A172 (cell line): ENCODE measurements at regions not wholly inside any gene's neighbourhood (a gene's known extent, or its start where the extent isn't known, plus 50 kb on each side); places are given as distances from the start of the nearest gene placed in this dataset.

Source experiments
- DNase-seq: peaks from one replicate; pipeline ENCODE4 v3.0.0-alpha.2; 2015; ENCODE audit warnings: low spot score

DNA sequence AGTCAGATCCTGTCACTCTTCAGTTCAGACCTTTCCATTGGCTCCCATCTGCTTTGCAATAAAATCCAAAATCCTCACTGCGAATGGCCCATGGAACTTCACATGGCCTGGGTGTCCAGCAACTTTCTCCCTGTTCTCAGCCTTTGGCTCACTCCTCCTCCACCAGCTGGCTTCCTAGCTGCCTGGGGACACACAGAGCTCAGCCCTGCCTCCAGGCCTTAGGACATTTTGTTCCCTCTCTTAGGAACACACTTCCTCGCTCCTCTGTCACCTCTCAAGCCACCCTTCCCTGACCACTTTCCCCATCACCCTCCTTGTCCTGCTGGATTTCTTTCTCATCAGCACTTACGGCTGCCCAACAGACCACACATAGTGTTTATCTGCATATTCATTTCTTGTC, 419.6 kb downstream of the MED13L start:
- DNase-seq, result no peak

DNA sequence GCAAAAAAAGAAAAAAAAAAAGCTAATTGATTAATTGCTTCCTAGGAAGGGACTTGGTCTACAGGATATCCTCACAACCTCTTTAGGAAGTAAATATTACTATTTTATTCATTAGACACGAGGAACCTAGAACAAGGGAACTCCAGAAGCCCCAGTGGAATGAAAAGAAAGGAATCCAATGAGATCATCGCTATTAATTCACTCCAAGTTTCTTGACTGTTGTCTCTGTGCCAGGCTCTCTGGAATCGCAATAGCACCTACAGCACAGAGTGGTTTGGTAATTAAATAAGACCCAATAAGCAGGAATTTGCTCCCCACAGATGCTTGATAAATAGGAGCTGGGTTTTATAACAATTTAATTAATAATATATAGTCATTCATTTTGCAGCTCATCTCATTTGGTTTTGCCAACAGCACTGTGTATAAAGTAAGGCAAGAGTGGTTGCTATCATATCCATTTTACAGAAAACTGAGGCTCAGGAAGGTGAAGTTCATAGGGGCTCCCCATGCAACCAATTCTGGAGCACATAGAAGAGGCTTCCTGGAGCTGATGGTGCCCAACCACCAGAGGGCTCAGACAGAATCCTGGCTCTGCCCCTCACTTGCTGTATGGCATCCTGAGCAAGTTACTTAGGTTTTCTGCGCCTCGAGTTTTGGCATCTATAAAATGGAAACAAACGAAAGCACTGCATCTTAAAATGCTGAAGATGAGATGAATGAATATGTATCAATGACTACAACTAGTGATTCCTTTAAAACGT, 420.2 kb downstream of the MED13L start:
- no peak for DNase-seq

DNA sequence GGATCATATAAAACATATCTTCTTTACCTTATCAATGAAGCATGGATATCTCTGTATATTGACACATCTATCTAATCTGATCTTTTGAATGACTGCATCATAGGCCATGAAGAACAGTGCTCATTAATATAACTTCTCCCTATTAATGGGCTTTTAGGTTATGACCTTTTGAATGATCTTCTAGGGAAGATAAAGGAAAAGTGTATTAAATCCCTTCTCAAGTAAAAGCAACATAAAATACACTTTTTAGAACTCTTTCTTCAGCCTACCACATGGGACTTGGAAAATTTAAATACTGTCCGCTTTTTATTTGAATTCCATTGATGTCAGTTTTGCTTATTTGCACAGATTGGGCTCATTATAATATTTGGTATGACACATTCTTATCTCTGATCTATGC, 425.4 kb downstream of the MED13L start:
- DNase-seq, result no peak

DNA sequence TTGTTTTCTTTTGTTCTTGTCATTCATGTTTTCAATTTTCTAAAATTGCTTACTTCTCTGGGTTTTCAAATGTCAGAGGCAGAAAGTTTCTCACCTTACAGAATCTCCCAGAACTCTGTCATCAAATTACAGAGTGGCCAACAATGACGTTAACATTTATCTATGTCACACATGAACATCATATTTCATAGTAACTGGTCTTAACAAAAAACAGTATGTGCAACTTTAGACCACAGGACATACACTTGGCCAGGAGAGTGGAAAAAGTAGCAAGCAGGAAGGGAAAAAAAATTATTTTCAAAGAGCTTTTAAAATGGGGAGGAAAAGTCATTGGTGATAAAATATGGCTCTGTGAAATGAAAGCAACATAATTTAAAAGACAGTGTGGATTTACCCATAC, 426.5 kb downstream of the MED13L start:
- no peak for DNase-seq

DNA sequence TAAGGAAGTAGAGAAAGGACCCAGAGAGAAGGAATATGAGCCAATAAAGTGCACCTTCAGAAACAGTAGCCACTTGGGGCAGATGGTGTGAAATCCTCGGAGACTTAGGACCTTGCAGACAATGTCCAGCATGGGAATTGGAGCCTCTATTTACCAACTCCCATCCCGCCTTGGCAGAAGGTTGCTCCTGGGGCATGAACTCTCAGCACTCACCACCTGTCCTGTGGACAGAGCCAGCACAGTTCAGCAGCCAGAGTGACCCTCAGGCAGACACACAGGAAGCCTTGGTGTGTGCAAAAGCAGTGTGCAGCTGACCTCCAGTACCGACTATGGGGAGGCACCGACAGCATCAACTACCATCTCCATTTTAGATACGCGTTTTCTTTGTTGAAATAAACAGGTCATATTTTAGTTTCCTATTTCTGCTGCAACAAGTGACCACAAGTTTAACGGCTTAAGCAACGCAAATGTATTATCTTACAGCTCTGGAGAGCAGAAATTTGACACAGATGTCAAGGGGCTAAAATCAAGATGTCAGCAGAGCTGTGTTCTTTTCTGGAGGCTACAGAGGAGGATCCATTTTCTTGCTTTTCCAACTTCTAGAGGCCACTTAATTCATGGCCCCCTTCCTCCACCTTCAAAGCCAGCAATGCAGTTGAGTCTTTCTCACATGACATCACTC, 428.1 kb downstream of the MED13L start:
- DNase-seq, result no peak

DNA sequence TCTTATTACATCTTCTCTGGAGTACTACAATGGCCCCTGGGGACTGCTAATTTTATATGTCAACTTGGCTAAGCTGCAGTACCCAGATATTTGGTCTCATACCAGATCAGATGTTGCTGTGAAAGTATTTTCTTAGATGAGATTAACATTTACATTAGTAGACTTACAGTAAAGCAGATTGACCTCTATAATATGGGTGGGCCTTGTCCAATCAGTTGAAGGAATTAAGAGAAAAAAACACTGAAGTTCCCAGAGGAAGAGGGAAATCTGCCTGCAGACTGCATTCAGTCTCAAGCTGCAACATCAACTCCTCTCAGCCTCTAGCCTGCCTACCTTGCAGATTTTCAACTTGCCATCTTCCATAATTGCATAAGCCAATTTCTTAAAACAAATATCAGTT, 430.1 kb downstream of the MED13L start:
- DNase-seq, result no peak

DNA sequence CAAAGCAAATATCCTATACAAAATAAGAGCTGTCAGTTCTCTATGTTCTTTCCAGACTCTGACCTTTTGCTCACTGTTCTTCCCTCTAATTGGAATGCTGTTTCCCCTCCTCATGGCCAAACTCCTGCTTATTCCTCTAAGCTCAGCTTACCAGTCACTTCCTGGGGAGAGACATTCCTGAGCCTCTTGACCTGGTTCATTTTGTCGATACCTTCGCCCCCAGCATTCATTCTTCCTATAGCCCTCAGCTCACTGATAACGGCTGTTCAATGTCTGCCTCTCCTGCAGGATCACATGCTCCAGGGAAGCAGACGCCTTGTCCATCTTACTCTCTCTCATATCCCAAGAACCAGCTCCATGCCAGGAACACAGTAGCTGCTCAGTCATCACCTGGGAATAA, 431.0 kb downstream of the MED13L start:
- no peak for DNase-seq

DNA sequence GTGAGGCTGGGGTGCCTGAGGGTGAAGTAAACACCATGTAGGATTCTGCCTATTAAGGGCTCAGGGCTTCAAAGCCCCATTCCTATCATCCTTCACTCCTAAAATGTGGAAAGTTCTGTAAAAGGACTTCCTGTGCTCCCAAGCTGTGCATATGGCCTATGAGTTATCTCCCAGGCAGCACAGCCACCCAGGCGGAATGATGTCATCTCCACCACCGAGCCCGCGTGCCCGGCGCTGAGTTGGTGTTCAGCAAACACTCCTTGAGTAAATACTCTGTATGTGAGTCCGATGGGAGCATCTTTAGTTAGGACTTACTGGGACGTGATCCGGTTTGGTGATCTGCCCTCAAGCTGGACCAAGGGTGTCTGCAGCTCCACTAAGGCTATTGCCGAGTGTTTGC, 437.3 kb downstream of the MED13L start:
- no peak for DNase-seq

DNA sequence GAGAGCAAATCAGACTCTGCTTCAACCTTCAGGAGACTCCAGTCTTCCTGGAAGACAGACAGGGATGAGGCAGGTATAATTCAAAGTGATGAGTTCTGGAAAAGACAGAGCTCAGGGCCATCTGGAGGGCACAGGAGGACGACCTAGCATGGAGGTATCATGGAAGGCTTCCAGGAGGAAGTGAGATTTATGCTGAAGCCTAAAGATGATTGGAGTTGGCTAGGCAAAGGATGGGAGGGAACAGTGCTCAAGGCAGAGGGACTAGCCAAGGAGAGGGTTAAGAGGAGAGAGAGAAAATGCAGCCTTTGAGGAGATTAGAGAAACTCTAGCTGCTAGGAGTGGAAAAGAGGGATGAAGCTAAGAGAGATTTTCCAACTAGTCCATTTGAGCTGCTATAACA, 438.5 kb downstream of the MED13L start:
- DNase-seq, result no peak

DNA sequence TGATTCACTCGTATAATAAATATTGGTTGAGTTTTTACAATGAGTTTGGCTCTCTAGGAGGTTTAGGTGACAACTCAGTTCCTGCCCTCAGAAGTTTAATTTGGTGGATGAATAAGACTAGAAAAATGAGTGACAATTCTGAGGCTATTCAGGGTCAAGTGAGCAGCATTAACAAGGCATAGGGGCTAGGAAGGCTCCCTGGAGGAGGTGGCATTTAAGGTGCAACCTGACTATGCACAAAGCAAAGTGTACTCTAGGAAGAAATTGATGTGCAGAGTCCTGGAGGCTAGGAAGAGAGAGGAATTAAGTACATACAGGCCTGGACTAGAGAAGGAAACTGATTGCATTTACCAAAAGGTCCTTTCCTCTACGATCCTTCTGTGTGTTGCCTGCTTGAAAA, 440.3 kb downstream of the MED13L start:
- no peak for DNase-seq

DNA sequence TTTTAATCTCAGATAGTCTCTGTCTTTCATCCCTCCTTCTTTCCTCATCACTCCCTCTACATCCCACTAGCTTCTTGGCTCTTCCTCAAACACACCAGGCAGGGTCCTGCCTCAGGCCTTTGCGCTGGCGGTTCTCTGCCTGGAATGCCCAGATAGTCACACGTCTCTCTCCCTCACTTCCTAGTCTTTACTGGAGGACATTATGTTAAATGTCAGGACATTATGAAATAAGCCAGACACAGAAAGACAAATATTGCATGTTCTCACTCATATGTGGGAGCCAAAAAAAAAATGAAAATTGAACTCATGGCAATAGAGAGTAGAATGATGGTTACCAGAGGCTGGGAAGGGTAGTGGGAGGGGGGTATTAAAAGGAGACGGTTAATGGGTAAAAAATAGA, 442.0 kb downstream of the MED13L start:
- no peak for DNase-seq

DNA sequence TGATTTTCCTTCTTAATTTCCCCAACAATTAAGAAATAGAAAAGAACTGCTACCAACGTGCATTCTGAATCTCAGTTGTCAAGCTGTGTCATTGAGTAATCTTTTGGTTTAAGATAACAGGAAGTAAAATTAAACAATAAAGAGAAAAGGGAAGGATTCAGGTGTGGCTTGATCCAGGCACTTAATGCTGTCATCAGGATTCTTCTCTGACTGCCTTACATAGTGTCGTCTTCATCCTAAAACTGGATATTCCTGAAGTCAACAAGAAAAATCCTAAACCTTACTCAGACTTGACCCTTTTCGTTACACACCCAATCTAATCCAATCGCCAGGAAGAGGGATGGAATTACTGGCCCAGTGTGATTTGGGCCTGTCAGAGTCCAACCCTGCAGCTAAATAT, 443.8 kb downstream of the MED13L start:
- DNase-seq, result no peak

DNA sequence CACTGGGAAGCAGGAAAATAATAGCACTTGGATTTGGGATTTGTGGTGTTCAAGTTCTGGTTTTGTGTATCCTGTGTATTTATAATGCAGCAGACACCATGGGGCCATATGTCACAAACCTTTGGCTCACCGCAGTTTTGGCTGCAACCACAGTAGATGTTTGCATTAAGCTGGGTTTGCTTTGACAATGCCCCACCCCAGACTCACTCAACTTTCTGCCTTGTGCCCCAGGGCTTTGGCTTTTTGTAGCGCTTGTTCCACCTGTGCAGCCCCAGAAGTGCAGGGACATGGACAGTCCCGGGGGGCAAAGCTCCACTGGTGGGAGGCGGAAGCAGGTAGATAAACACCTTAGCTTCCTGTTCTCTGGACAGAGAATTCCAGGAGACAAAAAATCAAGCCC, 446.9 kb downstream of the MED13L start:
- DNase-seq, result no peak

DNA sequence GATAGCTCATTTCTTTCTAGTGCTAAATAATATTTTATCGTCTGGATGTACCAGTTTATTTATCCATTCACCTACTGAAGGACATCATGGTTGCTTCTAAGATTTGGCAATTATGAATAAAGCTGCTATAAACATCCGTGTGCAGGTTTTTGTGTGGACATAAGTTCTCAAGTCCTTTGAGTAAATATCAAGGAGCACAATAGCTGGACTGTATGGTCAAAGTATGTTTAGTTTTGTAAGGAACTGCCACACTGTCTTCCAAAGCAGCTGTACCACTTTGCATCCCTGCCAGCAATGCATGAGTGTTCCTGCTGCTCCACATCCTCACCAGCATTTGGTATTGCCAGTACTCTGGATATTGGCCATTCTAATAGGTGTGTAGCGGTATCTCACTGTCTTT, 447.4 kb downstream of the MED13L start:
- no peak for DNase-seq

DNA sequence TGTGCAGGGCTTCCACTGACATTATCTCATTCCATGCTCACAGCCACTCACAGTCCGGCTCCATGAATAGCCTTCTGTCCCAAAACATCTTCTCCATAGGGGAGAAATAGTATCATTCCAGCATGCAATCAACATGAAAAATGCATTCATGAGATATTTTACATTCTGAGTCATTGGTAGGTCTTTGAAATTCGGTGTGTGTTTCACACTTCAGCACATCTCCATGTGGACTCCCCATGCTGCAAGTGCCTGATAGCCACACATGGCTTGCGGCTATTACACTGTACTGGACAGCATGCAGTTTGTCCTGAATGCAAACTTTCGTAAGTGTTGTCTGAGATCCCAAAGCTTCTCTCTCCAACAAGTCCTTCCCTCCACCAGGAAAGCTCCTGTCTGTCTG, 449.3 kb downstream of the MED13L start:
- no peak for DNase-seq

DNA sequence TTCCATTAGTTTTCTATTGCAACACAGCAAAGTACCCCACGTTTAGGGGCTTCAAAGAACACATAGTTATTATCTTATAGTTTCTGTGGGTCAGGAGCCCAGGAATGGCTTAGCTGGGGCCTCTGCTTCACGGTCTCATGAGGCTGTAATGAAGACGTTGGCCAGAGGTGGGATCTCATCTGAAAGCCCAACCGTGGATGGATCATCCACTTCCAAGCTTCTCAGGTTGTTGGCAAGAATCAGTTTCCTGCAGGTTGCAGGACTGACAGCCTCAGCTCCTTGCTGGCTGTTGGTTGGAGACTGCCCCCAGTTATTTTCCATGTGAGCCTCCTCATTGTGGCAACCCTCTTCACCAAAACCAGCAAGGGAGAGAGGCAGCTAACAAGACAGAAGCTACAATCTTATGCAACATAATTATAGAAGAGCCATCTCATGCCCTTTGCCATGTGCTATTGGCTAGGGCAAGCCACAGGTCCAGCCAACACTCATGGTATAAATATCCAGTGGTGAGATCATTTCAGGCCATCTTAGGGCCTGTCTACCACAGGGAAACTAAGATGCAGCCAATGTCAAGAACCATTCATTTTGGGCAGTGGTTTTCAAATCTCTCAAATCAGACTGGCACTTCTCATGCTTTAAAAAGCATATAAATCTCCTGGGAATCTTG, 452.4 kb downstream of the MED13L start:
- DNase-seq, result no peak

DNA sequence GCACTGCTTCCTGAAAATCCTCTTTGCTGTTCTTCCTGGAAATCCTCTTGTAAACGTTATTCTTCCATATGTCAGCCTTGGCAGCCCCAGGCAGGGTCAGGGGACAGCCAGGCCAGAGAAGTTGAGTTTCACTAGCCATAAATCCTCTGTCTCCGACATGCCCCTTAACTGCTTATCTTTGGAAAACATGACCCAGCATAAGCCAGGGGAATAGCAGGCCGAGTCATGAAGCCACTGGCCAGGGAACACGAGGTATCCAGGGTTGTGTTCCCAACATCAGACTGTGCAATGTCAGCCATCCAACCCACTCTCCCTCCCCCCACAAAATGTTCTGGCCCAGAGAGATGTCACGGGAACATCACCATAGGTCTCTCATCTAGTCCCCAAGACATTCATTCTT, 453.9 kb downstream of the MED13L start:
- no peak for DNase-seq

DNA sequence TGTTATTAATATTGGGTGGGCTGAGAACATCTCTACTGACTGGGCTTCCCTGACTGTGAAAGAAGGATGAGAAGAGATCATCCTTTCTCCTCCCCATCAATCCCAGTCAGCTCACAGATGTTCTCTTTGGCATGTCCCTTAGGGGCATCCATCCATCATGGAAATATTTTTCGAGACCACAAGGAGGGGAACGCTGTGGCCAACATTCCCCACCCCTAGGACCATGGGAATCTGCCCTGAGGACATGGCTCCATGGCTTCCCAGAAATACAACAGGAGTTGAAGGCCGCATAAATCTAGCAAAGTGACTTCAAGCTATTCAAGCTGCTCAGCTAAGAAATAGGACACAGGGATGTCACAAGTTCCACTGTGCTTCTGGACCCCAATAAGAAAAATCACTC, 456.8 kb downstream of the MED13L start:
- DNase-seq, result no peak

DNA sequence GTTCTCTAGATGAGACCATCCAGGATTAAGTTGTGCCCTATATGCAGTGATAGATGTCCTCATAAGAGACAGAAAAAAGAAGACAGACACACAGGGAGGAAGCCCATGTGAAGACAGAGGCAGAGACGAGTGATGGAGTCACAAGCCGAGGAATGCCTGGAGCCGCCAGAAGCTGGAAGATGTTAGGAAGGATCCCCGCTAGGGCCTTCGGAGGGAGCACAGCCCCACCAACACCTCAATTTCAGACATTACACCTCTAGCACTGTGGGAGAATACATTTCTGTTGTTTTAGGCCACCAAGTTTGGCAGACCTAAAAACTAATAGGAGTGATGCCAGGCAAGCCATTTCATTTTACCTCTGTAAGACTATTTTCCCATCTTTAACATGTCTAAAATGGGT, 458.5 kb downstream of the MED13L start:
- DNase-seq, result no peak

DNA sequence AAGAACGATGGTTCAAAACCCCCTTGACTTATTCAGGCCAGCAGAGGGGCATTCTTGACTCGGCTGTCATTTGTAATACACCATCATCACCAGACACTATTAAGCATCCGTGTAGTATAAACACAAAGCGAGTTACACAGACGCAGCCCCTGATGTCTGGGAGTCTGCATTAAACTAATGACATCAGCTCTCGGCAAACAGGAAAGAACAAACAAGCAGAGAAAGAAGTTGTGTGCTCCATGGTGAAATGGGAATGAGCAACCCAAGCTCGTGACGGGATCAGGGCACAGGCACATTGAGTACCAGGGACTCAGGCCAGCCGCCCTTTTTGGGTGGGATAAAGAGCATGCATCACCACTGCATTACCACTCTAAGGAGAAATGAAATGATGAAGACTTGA, 460.1 kb downstream of the MED13L start:
- no peak for DNase-seq

DNA sequence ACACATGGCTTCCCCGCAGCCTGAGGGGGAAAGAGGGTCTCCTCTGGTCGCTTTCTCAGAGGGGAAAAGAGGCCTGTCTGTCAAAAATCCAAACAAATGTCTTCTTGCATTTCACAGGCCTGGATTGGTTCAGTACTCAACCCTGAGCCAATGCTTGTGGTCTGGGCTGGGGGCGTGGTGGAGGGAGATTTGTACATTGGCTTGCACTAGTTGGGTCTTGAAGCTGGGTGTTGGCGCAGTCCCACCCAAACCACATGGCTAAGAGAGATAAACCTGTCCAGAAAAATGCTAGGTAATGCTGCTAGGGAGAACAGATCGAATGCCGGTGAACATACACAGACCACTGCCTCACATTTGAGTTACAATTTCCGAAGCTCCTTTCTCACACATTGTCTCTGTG, 461.6 kb downstream of the MED13L start:
- no peak for DNase-seq

DNA sequence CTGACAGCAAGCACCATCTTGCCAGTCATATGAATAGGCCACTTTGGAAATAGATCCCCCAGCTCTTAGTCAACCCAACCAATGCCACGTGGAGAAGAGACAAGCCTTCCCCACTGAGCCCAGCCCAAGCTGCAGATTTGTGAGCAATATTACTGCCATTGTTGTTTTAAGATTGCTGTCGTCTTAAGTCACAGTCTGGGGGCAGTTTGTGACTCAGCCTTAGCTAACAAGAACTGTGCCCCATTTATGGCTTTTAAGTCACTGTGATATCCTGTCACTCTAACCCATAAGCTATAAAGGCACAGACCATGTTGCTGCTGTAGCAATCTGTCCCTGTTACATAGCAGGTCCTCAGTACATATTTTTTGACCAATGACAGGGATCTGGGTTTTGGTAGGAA, 464.2 kb downstream of the MED13L start:
- no peak for DNase-seq

DNA sequence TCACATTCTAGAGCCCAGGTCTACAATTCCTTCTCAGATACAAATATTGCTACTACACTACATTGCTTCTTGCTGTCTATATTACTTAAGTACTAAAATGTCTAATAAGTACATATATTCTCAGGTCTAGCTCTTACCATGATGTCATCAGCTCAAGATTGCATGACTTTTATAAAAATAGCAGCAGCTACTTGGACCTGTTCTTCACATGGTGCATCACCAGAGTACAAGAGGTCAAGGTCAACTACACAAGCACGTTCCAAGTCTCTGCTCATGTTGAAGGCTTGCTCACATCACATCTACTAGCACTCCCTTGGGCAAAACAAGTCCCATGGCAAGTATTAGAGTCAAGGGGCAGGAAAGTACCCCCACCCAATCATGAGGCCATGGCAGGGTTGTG, 465.6 kb downstream of the MED13L start:
- DNase-seq, result no peak
